Vagina (tissue), 2 donors: ENCODE measurements at regions not wholly inside any gene's neighbourhood (a gene's known extent, or its start where the extent isn't known, plus 50 kb on each side); places are given as distances from the start of the nearest gene placed in this dataset.

Experiments used
- DNase-seq, 2 donors: peaks; one replicate each; pipeline ENCODE4 v3.0.0-alpha.2; 2017; ENCODE audit errors: extremely low spot score in 2 of 2
- H3K27ac ChIP-seq: fragments of 200-600 bp; sonication (generic); one replicate; pipeline ENCODE4 v1.5.1; 2019
- H3K27me3 ChIP-seq: fragments of 200-600 bp; sonication (generic); one replicate; pipeline ENCODE4 v1.5.1; 2019
- H3K36me3 ChIP-seq, 2 donors: fragments of 200-600 bp; sonication (generic); one replicate each; pipeline ENCODE4 v1.5.1; 2017 to 2019
- H3K4me1 ChIP-seq: fragments of 200-600 bp; sonication (generic); one replicate; pipeline ENCODE4 v1.5.1; 2019
- H3K4me3 ChIP-seq, 2 donors: fragments of 200-600 bp; sonication (generic); 1 replicate in 1 of 2; 2 replicates in 1 of 2; pipeline ENCODE4 v1.5.1; 2016 to 2019
- H3K9me3 ChIP-seq: fragments of 200-600 bp; sonication (generic); one replicate; pipeline ENCODE4 v1.5.1; 2019
- POLR2A ChIP-seq, 2 donors: fragments of 450-650 bp; IDR thresholded peaks; one replicate each; pipeline ENCODE4 v1.6.1; 2017; ENCODE audit warnings: antibody characterized with exemption in 2 of 2, mild to moderate bottlenecking in 2 of 2, moderate library complexity in 2 of 2
- POLR2AphosphoS5 ChIP-seq, 2 donors: sonication (generic); formaldehyde crosslinking; IDR thresholded peaks; one replicate each; pipeline ENCODE4 v1.9.0; 2017; ENCODE audit warnings: antibody characterized with exemption in 2 of 2, mild to moderate bottlenecking in 2 of 2, low read depth in 1 of 2; ENCODE audit not compliant: insufficient read depth in 1 of 2
- intact Hi-C: fragments of 100-400 bp; cut with DNase I; formaldehyde crosslinking; loops from one replicate; pipeline ENCODE4 v1.15.1; 2023
- TF ChIP-seq, protein P1 (sequence below), 3 experiments: fragments of 450-650 bp in 2 of 3; fragments of 200-600 bp in 1 of 3; sonication (generic) in 1 of 3; IDR thresholded peaks; one replicate each; pipeline ENCODE4 v1.5.1; 2017 to 2019; ENCODE audit warnings: antibody characterized with exemption in 3 of 3, mild to moderate bottlenecking in 2 of 3, moderate library complexity in 2 of 3

DNA sequence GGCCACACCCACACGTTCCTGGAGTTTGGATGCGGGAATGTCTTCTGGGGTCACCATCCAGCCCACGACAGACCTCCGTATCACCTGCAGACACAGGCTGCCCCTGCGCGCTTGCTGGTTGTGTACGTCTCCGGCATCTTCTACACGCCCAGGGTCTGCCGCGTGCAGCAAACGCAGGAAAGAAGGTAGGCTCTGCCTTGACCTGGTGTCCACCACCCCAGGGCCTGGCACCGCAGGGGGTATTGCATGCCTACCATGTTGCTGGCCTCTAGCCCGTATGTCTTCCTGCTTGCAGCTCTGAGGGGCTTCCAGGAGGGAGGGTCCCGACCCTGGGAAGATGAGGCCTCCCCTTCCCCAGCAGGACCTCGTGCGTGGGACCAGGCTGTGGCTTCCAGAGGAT lies 298.8 kb upstream of the IRX4 start:
- Histone ChIP-seq H3K9me3 (no peaks in the 10 kb centered on the region), H3K36me3 (no peaks in the 10 kb centered on the region), H3K4me3 (no peak overlapping the region), H3K27ac (no peak overlapping the region), H3K4me1 (no peaks in the 10 kb centered on the region), H3K27me3 (no peaks in the 10 kb centered on the region)
- no peak for TF ChIP-seq POLR2AphosphoS5 (IDR thresholded peaks at IDR 0.05; ENCODE audit: insufficient read depth in 1 of 2, low read depth in 1 of 2)
- TF ChIP-seq, protein P1, sequence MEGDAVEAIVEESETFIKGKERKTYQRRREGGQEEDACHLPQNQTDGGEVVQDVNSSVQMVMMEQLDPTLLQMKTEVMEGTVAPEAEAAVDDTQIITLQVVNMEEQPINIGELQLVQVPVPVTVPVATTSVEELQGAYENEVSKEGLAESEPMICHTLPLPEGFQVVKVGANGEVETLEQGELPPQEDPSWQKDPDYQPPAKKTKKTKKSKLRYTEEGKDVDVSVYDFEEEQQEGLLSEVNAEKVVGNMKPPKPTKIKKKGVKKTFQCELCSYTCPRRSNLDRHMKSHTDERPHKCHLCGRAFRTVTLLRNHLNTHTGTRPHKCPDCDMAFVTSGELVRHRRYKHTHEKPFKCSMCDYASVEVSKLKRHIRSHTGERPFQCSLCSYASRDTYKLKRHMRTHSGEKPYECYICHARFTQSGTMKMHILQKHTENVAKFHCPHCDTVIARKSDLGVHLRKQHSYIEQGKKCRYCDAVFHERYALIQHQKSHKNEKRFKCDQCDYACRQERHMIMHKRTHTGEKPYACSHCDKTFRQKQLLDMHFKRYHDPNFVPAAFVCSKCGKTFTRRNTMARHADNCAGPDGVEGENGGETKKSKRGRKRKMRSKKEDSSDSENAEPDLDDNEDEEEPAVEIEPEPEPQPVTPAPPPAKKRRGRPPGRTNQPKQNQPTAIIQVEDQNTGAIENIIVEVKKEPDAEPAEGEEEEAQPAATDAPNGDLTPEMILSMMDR (IDR thresholded peaks at IDR 0.05), result no peak
- no peak for TF ChIP-seq POLR2A (IDR thresholded peaks at IDR 0.05)
- intact Hi-C loops, result no loop called here
- DNase-seq, result no peak

DNA sequence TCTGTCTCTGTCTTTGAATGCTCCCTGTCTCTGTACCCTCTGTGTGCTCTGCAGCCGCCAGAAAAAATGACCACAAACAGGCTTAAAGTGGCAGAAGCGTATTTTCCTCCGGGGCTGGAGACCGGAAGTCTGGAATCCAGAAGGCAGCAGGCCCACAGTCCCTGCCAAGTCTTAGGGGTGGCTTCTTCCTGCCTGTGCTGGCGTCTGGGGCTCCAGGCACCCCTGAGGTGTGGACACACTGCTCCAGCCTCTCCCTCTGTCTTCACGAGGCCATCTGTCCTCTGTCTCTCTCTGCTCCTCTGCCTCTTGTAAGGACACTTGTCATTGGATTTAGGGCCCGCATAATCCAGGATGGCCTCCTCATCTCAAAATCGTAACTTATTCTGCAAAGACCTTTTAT lies 298.4 kb upstream of the IRX4 start:
- H3K27ac ChIP-seq, result no peak overlapping the region
- no peaks in the 10 kb centered on the region for H3K4me1 ChIP-seq
- no peaks in the 10 kb centered on the region for H3K9me3 ChIP-seq
- no peak for DNase-seq
- TF ChIP-seq POLR2AphosphoS5 (IDR thresholded peaks at IDR 0.05; ENCODE audit: insufficient read depth in 1 of 2, low read depth in 1 of 2) (no peak), POLR2A (IDR thresholded peaks at IDR 0.05) (no peak)
- TF ChIP-seq, protein P1 (IDR thresholded peaks at IDR 0.05), result no peak
- H3K27me3 ChIP-seq, result no peaks in the 10 kb centered on the region
- H3K4me3 ChIP-seq, result no peak overlapping the region
- no peaks in the 10 kb centered on the region for H3K36me3 ChIP-seq
- intact Hi-C loops, result no loop called here

DNA sequence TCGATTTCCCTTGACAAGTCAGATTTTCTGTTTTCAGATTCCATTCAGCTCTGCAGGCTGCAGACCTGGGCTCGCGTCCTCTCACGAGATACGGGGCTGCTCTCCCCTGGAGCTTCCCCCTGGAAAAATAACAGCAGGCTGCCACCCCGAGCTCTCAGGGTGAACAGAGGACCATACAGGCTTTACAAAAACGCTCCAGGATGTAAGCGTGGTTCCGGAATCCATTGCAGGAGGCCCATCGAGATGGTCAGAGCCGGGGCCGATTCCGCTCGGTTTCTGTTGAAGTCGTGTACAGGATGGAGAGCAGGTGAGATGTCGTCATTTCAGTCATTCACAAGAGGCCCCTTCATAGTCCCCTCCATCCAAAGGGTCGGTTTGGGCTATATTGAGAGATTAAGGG lies 297.7 kb upstream of the IRX4 start:
- H3K4me3 ChIP-seq, result no peak overlapping the region
- H3K9me3 ChIP-seq, result no peaks in the 10 kb centered on the region
- DNase-seq, result no peak
- intact Hi-C loops, result no loop called here
- H3K36me3 ChIP-seq, result no peaks in the 10 kb centered on the region
- H3K4me1 ChIP-seq, result no peaks in the 10 kb centered on the region
- no peaks in the 10 kb centered on the region for H3K27me3 ChIP-seq
- TF ChIP-seq POLR2AphosphoS5 (IDR thresholded peaks at IDR 0.05; ENCODE audit: insufficient read depth in 1 of 2, low read depth in 1 of 2), result no peak
- TF ChIP-seq, protein P1 (IDR thresholded peaks at IDR 0.05), result no peak
- TF ChIP-seq POLR2A (IDR thresholded peaks at IDR 0.05), result no peak
- no peak overlapping the region for H3K27ac ChIP-seq

DNA sequence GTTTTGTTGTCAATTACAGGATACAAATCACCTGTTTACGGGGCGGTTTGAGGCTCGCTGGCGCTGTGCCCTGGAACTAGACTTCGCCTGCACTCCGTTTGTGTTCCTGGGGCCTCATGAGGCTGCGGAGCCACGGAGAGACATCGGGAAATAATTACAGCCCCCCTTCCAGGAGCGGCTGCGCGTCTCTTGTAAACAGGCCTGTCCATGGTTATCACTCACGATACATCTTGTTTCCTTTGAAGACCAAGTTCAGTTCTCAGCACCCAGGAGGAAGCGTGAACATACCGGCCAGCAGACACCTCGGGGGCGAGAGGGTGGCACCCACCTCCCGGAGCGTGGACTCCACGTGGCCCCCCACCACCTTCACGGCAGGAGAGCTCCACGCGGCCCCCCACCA lies 297.1 kb upstream of the IRX4 start:
- Histone ChIP-seq H3K27me3 (no peaks in the 10 kb centered on the region), H3K36me3 (no peaks in the 10 kb centered on the region), H3K27ac (no peak overlapping the region), H3K9me3 (no peaks in the 10 kb centered on the region), H3K4me3 (no peak overlapping the region), H3K4me1 (no peaks in the 10 kb centered on the region)
- intact Hi-C loops, result no loop called here
- TF ChIP-seq, protein P1 (IDR thresholded peaks at IDR 0.05), result no peak
- TF ChIP-seq POLR2AphosphoS5 (IDR thresholded peaks at IDR 0.05; ENCODE audit: insufficient read depth in 1 of 2, low read depth in 1 of 2), result no peak
- TF ChIP-seq POLR2A (IDR thresholded peaks at IDR 0.05), result no peak
- no peak for DNase-seq

DNA sequence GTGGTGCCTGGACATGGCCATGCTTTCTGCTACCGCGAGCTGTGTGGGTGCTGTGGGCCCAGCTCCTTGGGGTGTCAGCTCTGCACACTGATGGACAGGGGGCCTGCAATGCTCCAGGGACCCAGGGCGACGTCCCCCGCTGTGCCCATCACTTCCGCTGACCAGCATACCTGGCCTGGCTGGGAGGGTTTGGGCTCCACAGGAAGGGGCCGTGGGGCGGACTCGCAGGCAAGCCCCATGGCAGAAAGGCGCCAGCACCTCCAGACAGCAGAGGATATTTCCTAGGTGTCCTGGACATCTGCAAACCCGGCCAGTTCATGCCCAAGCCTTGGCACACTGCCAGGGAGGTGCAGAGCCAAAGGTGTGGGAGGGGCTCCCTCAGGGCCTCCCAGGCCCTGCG lies 295.8 kb upstream of the IRX4 start:
- Histone ChIP-seq H3K36me3 (no peaks in the 10 kb centered on the region), H3K4me1 (no peaks in the 10 kb centered on the region), H3K4me3 (no peak overlapping the region), H3K27me3 (no peaks in the 10 kb centered on the region), H3K9me3 (no peaks in the 10 kb centered on the region), H3K27ac (no peak overlapping the region)
- DNase-seq, result no peak
- TF ChIP-seq POLR2A (IDR thresholded peaks at IDR 0.05) (no peak), POLR2AphosphoS5 (IDR thresholded peaks at IDR 0.05; ENCODE audit: insufficient read depth in 1 of 2, low read depth in 1 of 2) (no peak)
- TF ChIP-seq, protein P1 (IDR thresholded peaks at IDR 0.05), result no peak
- intact Hi-C loops, result no loop called here
